ENCODE measurements at regions not wholly inside any gene's neighbourhood (a gene's known extent, or its start where the extent isn't known, plus 50 kb on each side); places are given as distances from the start of the nearest gene placed in this dataset.

GRCh38 chr3:175911937-175912336 is 1052.8 kb downstream of the NAALADL2 start:
- no peak for DNase-seq (ENCODE audit: low spot score in 2 of 2)
- no peak for TF ChIP-seq POLR2A (IDR thresholded peaks at IDR 0.05)
- TF ChIP-seq, protein P1, sequence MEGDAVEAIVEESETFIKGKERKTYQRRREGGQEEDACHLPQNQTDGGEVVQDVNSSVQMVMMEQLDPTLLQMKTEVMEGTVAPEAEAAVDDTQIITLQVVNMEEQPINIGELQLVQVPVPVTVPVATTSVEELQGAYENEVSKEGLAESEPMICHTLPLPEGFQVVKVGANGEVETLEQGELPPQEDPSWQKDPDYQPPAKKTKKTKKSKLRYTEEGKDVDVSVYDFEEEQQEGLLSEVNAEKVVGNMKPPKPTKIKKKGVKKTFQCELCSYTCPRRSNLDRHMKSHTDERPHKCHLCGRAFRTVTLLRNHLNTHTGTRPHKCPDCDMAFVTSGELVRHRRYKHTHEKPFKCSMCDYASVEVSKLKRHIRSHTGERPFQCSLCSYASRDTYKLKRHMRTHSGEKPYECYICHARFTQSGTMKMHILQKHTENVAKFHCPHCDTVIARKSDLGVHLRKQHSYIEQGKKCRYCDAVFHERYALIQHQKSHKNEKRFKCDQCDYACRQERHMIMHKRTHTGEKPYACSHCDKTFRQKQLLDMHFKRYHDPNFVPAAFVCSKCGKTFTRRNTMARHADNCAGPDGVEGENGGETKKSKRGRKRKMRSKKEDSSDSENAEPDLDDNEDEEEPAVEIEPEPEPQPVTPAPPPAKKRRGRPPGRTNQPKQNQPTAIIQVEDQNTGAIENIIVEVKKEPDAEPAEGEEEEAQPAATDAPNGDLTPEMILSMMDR (IDR thresholded peaks at IDR 0.05) = no peak
- intact Hi-C loops (cut with DNase I; ENCODE audit: low total_unique reads) = no loop called here
- no peak overlapping the region for H3K4me3 ChIP-seq (ENCODE audit: low read depth, poor library complexity, severe bottlenecking)
- 43 to 63% methylated on average over 1 of the region's 1 CpG for WGBS, 2 donors

GRCh38 chr3:175902226-175902625 is 1043.1 kb downstream of the NAALADL2 start:
- WGBS, 2 donors = 92 to 100% methylated on average over 1 of the region's 1 CpG
- DNase-seq (ENCODE audit: low spot score in 2 of 2) = no peak
- no peak overlapping the region for H3K4me3 ChIP-seq (ENCODE audit: low read depth, poor library complexity, severe bottlenecking)
- intact Hi-C loops (cut with DNase I; ENCODE audit: low total_unique reads) = no loop called here
- TF ChIP-seq, protein P1 (IDR thresholded peaks at IDR 0.05) = no peak
- no peak for TF ChIP-seq POLR2A (IDR thresholded peaks at IDR 0.05)

DNA sequence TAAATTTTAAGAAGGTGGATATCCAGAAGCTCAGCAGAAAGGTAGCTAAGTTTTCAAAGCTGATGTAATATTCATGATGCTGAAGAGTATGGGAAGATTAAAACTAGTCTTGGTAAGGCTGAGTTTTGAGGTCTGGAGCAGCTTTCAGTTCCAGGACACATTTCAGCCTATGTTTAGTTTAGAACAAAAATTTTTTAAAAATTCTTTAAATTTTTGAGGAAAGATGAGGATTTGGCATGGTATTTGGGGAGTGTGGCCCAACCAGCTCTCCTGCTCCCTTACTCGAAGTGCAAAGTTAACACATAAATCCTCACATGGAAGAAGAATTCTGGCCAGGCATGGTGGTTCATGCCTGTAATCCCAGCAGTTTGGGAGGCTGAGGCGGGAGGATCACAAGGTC is 1039.1 kb downstream of the NAALADL2 start:
- no peak for DNase-seq (ENCODE audit: low spot score in 2 of 2)
- no peak for TF ChIP-seq POLR2A (IDR thresholded peaks at IDR 0.05)
- TF ChIP-seq, protein P1 (IDR thresholded peaks at IDR 0.05) = no peak
- 93 to 94% methylated on average over 2 of the region's 2 CpGs for WGBS, 2 donors
- intact Hi-C loops (cut with DNase I; ENCODE audit: low total_unique reads) = no loop called here
- H3K4me3 ChIP-seq (ENCODE audit: low read depth, poor library complexity, severe bottlenecking) = no peak overlapping the region

- no peak overlapping the region for H3K4me3 ChIP-seq (ENCODE audit: low read depth, poor library complexity, severe bottlenecking)
- intact Hi-C loops (cut with DNase I; ENCODE audit: low total_unique reads) = no loop called here
- WGBS, 2 donors = 77 to 78% methylated on average over 2 of the region's 2 CpGs
- TF ChIP-seq POLR2A (IDR thresholded peaks at IDR 0.05) = no peak
- TF ChIP-seq, protein P1 (IDR thresholded peaks at IDR 0.05) = no peak
- no peak for DNase-seq (ENCODE audit: low spot score in 2 of 2)
Observed at GRCh38 chr3:175896655-175897054, 1037.5 kb downstream of the NAALADL2 start.

DNA sequence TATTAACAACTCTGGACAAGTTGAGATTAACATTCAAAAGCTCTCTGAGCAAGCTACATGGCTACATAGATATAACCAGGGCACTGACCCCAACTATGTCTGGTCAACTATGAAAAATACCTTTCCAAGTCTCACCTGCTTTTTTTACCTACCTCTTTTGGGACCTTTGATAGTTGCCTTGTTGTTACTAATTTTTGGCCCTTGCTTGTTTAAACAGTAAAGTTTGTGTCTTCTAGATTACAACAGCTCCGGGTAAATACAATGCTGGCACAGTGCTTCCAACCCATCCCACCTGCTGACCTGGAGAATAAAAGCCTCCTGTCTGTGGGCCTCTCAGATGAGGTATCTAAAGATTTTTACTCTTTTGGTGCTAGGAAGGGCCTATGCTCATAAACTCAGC is 1036.6 kb downstream of the NAALADL2 start:
- no peak overlapping the region for H3K4me3 ChIP-seq (ENCODE audit: low read depth, poor library complexity, severe bottlenecking)
- DNase-seq (ENCODE audit: low spot score in 2 of 2) = no peak
- WGBS, 2 donors = 48 to 75% methylated on average over 1 of the region's 1 CpG
- intact Hi-C loops (cut with DNase I; ENCODE audit: low total_unique reads) = no loop called here
- TF ChIP-seq POLR2A (IDR thresholded peaks at IDR 0.05) = no peak
- TF ChIP-seq, protein P1 (IDR thresholded peaks at IDR 0.05) = no peak

DNA sequence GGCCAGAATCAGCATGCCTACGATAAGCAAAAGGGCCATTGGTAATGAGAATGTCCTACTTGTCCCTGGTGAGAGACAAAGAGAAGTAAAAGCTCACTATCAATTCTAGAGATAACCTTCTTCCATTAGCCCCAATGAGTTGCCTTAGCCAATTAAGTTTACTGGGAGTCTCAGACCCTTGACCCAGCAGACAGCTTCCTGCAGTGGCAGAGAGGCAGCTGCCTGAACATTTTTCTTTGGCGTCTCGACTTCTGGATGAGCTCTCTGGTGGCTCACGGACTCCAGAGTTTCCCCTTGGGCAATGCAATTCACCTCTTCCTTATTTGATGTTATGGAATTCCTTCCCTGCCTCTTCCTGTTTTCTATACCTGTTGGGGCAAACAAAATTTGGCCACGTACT is 1034.4 kb downstream of the NAALADL2 start:
- intact Hi-C loops (cut with DNase I; ENCODE audit: low total_unique reads) = no loop called here
- 60 to 63% methylated on average over 5 of the region's 5 CpGs for WGBS, 2 donors
- no peak for DNase-seq (ENCODE audit: low spot score in 2 of 2)
- H3K4me3 ChIP-seq (ENCODE audit: low read depth, poor library complexity, severe bottlenecking) = no peak overlapping the region
- TF ChIP-seq POLR2A (IDR thresholded peaks at IDR 0.05) = no peak
- TF ChIP-seq, protein P1 (IDR thresholded peaks at IDR 0.05) = no peak

Measured in lower leg skin (tissue), 4 donors.